NCI-H2029 treated with DMSO at 0.1 percent for 48 hours (cell line): ENCODE measurements at regions not wholly inside any gene's neighbourhood (a gene's known extent, or its start where the extent isn't known, plus 50 kb on each side); places are given as distances from the start of the nearest gene placed in this dataset.

ENCODE experiments used
- DNase-seq: peaks from one replicate; lab custom pipeline; 2025; lab: John Stamatoyannopoulos, UW

- no peak for DNase-seq
These were observed 905.7 kb upstream of the TENM4 start for GRCh38 chr11:80346353-80347059.

GRCh38 chr11:80343436-80343835 lies 902.6 kb upstream of the TENM4 start:
- DNase-seq = no peak

- DNase-seq = no peak
These were observed 897.4 kb upstream of the TENM4 start for GRCh38 chr11:80338231-80338630.

- DNase-seq = no peak
These were observed 890.9 kb upstream of the TENM4 start for GRCh38 chr11:80331694-80332093.

GRCh38 chr11:80330264-80330663 lies 889.4 kb upstream of the TENM4 start:
- no peak for DNase-seq

GRCh38 chr11:80328774-80329173 lies 887.9 kb upstream of the TENM4 start:
- DNase-seq = no peak

- no peak for DNase-seq
These were observed 887.3 kb upstream of the TENM4 start for GRCh38 chr11:80327956-80328614.

- DNase-seq = no peak
These were observed 881.0 kb upstream of the TENM4 start for GRCh38 chr11:80321786-80322185.

GRCh38 chr11:80320765-80321164 lies 879.9 kb upstream of the TENM4 start:
- no peak for DNase-seq

GRCh38 chr11:80320226-80320625 lies 879.4 kb upstream of the TENM4 start:
- no peak for DNase-seq

GRCh38 chr11:80317612-80318011 lies 876.8 kb upstream of the TENM4 start:
- DNase-seq = no peak

- DNase-seq = no peak
These were observed 874.4 kb upstream of the TENM4 start for GRCh38 chr11:80315200-80315599.

- no peak for DNase-seq
These were observed 868.5 kb upstream of the TENM4 start for GRCh38 chr11:80309301-80309700.

GRCh38 chr11:80307676-80308075 lies 866.8 kb upstream of the TENM4 start:
- DNase-seq = no peak

GRCh38 chr11:80297858-80298632 lies 857.2 kb upstream of the TENM4 start:
- no peak for DNase-seq

GRCh38 chr11:80293293-80293692 lies 852.5 kb upstream of the TENM4 start:
- DNase-seq = no peak

- no peak for DNase-seq
These were observed 844.3 kb upstream of the TENM4 start for GRCh38 chr11:80284946-80285785.

- DNase-seq = no peak
These were observed 841.8 kb upstream of the TENM4 start for GRCh38 chr11:80282643-80283042.

- no peak for DNase-seq
These were observed 840.4 kb upstream of the TENM4 start for GRCh38 chr11:80281194-80281593.

- no peak for DNase-seq
These were observed 839.9 kb upstream of the TENM4 start for GRCh38 chr11:80280737-80281136.

- no peak for DNase-seq
These were observed 820.9 kb upstream of the TENM4 start for GRCh38 chr11:80261776-80262175.
